ENCODE measurements at regions not wholly inside any gene's neighbourhood (a gene's known extent, or its start where the extent isn't known, plus 50 kb on each side); places are given as distances from the start of the nearest gene placed in this dataset.
A peak's percentile ranks its signal among the peaks of the same experiment; 100 is the strongest.

DNA sequence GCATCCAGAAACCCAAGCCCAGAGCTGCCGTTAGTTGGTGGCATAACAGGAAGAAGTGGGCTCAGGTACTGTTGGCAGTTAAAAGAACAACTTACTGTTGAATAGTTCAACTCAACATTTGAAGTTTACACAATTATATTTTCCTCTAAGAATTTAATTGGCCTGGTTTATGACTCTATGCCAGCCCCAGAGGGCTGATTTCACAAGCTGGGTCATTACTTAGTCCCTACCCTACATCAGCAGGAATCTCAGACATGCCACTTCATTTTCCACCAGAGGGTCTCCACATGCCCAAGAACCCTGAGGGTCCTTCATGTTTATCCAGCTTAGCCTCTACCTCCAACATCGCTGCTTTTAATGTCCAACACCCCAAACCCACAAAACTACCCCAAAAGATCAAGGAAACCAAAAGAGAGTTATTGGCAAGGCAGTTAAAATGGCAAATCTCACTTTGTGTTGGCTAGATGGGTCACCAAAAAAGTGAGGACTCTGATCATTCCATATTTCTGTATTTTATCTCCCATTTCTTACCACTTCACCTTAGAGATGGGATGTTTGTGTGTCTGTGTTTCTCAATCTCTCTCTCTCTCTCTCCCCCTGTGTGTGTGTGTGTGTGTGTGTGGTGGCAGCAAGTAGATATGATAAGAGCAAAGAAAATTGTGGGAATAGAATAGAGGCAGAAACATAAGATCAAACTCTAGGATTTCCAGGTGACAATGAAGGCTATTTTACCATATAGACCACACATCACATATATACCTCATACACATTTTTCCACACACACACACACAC is 112.5 kb upstream of the TBX18 start:
- no peak for DNase-seq (ENCODE audit: low spot score)
- ChIA-PET POLR2A (ENCODE audit: low non-redundant PET) (no interaction called here), CTCF (interaction anchor here (0.6 to 1.0 kb wide), 2 partner anchors 27 to 138 kb away, joined by 3 read pairs; no protein-coding TSS in a partner anchor)
- no peak overlapping the region for H3K27ac ChIP-seq
- TF ChIP-seq CTCF (conservative IDR thresholded peaks at IDR 0.05; ENCODE audit: low read depth) = no peak

DNA sequence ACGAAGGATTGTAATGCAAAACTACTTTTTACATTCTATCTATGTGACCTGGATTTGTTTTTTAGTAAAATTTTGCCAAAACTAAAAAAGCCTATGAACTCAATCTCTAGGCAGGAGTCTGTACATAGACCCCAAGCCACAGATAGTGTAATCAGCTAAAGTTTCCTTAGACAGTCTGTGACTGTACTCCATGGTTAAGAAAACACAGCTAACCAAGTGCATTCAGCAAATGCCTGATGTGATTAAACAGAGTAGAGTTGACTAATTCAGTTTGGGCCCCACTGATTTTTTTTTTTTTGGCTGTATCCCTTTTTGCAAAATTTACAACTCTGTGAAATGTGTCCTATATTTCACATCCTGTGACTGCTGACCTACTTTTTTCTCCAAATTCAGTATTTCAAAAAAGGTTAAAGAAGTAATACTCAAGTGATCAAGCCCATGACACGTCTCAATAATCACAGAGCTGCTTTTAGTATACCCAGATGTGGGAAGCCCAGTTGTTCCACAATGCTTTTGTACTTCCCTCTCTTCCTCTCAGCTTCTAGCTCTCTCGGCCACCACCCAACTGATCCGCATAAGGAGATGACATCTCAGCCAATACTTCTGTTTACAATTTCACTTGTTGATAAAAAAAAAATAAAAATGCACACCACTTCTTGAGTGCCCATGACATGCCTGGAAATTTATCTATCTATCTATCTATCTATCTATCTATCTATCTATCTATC is 108.8 kb upstream of the TBX18 start:
- H3K27ac ChIP-seq = no peak overlapping the region
- DNase-seq (ENCODE audit: low spot score) = no peak
- ChIA-PET CTCF (no interaction called here), POLR2A (ENCODE audit: low non-redundant PET) (no interaction called here)
- TF ChIP-seq CTCF (conservative IDR thresholded peaks at IDR 0.05; ENCODE audit: low read depth) = no peak

DNA sequence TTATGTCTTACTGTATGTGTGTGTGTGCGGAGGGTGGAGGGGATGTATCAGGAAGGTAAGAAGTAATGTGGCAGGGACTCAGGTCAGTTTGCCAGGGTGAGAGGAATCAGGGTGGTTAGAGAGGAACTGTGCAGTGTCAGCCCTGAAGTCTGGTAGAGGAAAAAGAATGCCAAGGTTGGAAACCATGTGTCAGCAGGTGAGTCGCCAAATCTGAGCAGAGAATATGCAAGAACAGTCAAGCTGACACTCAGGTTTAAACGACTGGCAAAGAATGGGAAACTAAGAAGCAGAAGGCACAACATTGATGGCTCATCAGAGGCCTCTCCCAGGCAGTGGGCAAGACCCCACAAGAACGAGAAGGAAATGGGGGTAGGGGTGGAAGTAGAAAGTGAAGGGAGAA is 107.5 kb upstream of the TBX18 start:
- CTCF ChIA-PET = no interaction called here
- POLR2A ChIA-PET (ENCODE audit: low non-redundant PET) = no interaction called here
- H3K27ac ChIP-seq = no peak overlapping the region
- no peak for TF ChIP-seq CTCF (conservative IDR thresholded peaks at IDR 0.05; ENCODE audit: low read depth)
- DNase-seq (ENCODE audit: low spot score) = peak; percentile 10

- TF ChIP-seq CTCF (conservative IDR thresholded peaks at IDR 0.05; ENCODE audit: low read depth) = no peak
- no peak for DNase-seq (ENCODE audit: low spot score)
- ChIA-PET POLR2A (ENCODE audit: low non-redundant PET) (no interaction called here), CTCF (interaction anchor here (0.6 kb wide), 1 partner anchor 364 kb away, joined by 3 read pairs; no protein-coding TSS in a partner anchor)
- no peak overlapping the region for H3K27ac ChIP-seq
These were observed 106.3 kb upstream of the TBX18 start for GRCh38 chr6:84870672-84871071.

GRCh38 chr6:84868149-84868548 is 103.8 kb upstream of the TBX18 start:
- CTCF ChIA-PET = no interaction called here

DNA sequence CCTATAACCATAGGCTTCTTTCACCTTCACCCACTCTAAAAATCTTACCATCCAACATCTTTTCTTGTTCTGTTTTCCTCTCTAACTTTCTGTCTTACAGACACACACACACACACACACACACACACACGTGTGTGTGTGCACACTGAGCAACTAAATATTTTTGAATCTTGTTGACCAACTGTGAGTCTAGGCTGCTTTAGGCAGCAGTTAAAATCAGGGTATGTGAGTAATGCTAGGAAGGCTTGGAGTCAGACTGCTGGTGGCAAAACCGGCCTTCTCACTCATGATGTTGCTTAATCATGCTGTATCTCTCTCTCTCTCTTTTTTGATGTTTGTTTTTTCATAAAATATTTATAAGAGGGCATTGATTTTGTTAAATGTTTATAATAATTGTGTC is 103.1 kb upstream of the TBX18 start:
- ChIA-PET POLR2A (ENCODE audit: low non-redundant PET) (no interaction called here), CTCF (no interaction called here)
- no peak overlapping the region for H3K27ac ChIP-seq
- TF ChIP-seq CTCF (conservative IDR thresholded peaks at IDR 0.05; ENCODE audit: low read depth) = no peak
- DNase-seq (ENCODE audit: low spot score) = peak; percentile 27

More at GRCh38 chr6:84868149-84868548, 103.8 kb upstream of the TBX18 start:
- no peak overlapping the region for H3K27ac ChIP-seq
- DNase-seq (ENCODE audit: low spot score) = no peak
- POLR2A ChIA-PET (ENCODE audit: low non-redundant PET) = no interaction called here
- TF ChIP-seq CTCF (conservative IDR thresholded peaks at IDR 0.05; ENCODE audit: low read depth) = no peak

Measured in RWPE1 (cell line).